ENCODE measurements at regions not wholly inside any gene's neighbourhood (a gene's known extent, or its start where the extent isn't known, plus 50 kb on each side); places are given as distances from the start of the nearest gene placed in this dataset.

DNA sequence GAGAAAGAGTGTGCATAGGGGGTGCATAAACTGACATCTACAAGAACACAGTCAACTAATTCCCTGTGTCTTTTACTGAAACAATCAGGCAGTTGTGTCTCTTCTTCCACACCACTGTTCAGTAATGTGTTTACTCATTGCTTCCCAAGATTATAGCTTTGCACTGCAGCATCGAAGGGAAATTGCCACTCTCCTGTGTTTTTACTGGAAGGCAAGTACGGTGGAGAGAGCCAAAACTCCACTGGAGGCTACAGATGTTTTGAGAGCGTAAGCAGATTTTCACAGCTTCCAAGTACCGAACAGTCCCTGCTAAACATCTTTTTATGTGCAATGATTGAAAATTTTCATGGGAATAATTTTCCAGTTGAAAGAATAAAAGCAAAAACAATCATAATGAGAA is 510.5 kb upstream of the AKR1E2 start:
- H3K27ac ChIP-seq: no peak overlapping the region
- no peaks in the 10 kb centered on the region for H3K27me3 ChIP-seq
- DNase-seq: peak in 2 of 4 donors; percentile 90 to 93
- H3K9me3 ChIP-seq: no peaks in the 10 kb centered on the region
- no peak overlapping the region for H3K4me3 ChIP-seq
- H3K4me1 ChIP-seq: no peaks in the 10 kb centered on the region
- no peak for TF ChIP-seq CTCF (IDR thresholded peaks at IDR 0.05)
- H3K36me3 ChIP-seq: no peaks in the 10 kb centered on the region
- ATAC-seq: peak; percentile 50
- intact Hi-C loops (cut with DNase I): no loop called here

DNA sequence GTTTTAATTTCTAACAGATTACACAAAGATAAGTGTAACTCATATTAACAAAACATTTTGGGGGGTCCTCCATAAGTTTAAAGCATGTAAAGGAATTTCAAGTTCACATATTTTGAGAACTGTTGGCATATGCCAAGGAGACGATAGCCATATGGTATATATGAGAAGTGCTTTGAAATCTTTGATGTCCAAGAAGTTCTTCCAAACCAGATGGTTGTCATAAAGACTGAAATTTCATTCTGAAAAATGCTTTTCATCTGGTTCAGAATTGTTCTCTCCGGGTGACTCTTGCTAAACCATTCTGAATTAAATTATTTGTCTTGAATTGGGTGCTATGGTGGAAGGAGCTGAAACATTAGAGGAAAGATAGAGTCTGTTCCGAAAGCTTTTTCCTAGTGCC is 513.0 kb upstream of the AKR1E2 start:
- Histone ChIP-seq H3K4me1 (no peaks in the 10 kb centered on the region), H3K36me3 (no peaks in the 10 kb centered on the region), H3K27ac (no peak overlapping the region), H3K9me3 (no peaks in the 10 kb centered on the region), H3K4me3 (no peak overlapping the region), H3K27me3 (no peaks in the 10 kb centered on the region)
- TF ChIP-seq CTCF (IDR thresholded peaks at IDR 0.05): no peak
- no peak for ATAC-seq
- intact Hi-C loops (cut with DNase I): no loop called here
- DNase-seq: no peak

DNA sequence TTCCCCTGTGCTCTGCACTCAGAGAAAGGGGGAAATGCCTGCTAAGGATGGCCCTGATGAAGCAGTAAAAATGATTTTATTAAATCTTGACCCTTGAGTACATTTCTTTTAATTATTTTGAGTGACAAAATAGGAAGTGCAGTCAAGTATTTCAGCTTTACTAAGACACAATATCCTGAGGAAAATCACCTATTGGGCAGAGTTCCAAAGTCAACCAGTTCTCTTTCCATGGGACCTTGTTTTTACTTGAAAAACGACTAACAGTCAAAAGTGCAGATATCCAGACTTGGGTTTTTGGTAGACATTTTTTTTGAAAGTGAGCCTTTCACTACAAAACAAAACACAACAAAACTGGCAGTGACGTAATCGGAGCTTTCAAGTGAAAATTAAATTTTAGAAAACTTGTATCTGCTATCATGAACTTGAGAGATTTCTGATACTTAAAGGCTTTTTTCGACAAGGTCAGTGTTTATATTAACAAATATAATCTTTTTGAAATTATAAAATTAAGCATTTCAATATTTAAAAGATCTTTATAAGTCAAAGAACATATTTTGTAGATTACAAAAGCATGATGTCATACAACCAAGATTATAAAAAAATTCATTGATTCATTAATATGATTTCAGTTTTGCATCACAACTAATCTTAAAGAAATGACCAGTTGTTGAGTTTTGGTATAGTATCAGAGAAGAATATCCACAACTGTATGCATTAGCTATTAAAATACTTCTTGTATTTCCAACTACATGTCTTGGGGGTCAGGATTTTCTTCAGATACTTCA is 513.8 kb upstream of the AKR1E2 start:
- no peak overlapping the region for H3K27ac ChIP-seq
- intact Hi-C loops (cut with DNase I): no loop called here
- no peaks in the 10 kb centered on the region for H3K9me3 ChIP-seq
- ATAC-seq: no peak
- no peak for DNase-seq
- TF ChIP-seq CTCF (IDR thresholded peaks at IDR 0.05): no peak
- no peaks in the 10 kb centered on the region for H3K36me3 ChIP-seq
- no peak overlapping the region for H3K4me3 ChIP-seq
- no peaks in the 10 kb centered on the region for H3K27me3 ChIP-seq
- no peaks in the 10 kb centered on the region for H3K4me1 ChIP-seq

DNA sequence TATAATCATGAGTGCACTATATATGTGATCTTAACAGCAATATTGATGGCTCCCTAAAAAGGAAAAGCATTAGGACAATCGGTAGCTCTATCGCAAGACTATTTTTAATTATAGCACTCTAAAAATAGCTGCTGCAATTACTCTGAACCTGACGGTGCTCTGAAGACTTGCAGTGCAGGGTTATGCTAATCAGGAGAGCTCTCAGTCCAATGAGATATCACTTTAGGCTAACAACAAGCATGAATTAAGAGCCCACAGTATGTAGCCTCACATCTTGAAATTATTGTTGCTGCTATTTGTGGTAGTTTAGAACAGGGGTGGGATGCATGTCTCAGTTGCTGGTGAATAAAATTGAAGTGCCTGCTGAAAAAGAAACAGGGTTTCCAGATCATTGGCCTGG is 515.8 kb upstream of the AKR1E2 start:
- no peak overlapping the region for H3K27ac ChIP-seq
- H3K9me3 ChIP-seq: no peaks in the 10 kb centered on the region
- no peak overlapping the region for H3K4me3 ChIP-seq
- no peak for TF ChIP-seq CTCF (IDR thresholded peaks at IDR 0.05)
- DNase-seq (no peak), ATAC-seq (no peak)
- H3K27me3 ChIP-seq: no peaks in the 10 kb centered on the region
- no peaks in the 10 kb centered on the region for H3K36me3 ChIP-seq
- H3K4me1 ChIP-seq: no peaks in the 10 kb centered on the region
- intact Hi-C loops (cut with DNase I): no loop called here

- Histone ChIP-seq H3K36me3 (no peaks in the 10 kb centered on the region), H3K9me3 (no peaks in the 10 kb centered on the region), H3K4me1 (no peaks in the 10 kb centered on the region), H3K4me3 (no peak overlapping the region), H3K27ac (no peak overlapping the region), H3K27me3 (no peaks in the 10 kb centered on the region)
- peak in 1 of 4 donors; percentile 52 for DNase-seq
- no peak for TF ChIP-seq CTCF (IDR thresholded peaks at IDR 0.05)
- ATAC-seq: peak; percentile 17
- intact Hi-C loops (cut with DNase I): no loop called here
Observed at GRCh38 chr10:4307910-4308309, 518.1 kb upstream of the AKR1E2 start.

All from left lung (tissue), 4 donors.